Activated CD8-positive, alpha-beta memory T cell treated with anti-CD3 and anti-CD28 coated beads, Interleukin-2, amount 50 U/mL, for 4 hours (primary cell): ENCODE measurements at regions not wholly inside any gene's neighbourhood (a gene's known extent, or its start where the extent isn't known, plus 50 kb on each side); places are given as distances from the start of the nearest gene placed in this dataset.

Experiments used
- DNase-seq: peaks from one replicate; pipeline ENCODE4 v3.0.0-alpha.2; 2020

DNA sequence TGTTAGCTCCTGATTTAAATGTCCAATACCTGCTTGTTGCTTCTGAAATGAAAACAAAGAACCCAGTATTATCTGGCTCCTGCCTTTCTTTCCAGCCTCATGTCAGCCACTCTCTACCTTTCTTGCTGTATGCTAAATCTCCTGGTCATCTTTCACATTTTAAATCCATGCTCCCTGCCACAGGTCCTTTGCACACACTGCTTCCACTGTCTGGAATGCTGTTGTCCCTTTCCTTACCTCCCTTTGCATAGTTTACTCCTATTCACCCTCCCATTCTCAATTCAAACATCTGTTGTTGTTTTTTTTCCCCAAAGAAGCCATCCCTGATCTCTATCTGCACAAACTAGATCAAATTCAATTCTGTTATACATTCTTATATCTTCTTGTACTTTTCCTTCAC is 97.0 kb upstream of the NR4A3 start:
- DNase-seq = no peak

DNA sequence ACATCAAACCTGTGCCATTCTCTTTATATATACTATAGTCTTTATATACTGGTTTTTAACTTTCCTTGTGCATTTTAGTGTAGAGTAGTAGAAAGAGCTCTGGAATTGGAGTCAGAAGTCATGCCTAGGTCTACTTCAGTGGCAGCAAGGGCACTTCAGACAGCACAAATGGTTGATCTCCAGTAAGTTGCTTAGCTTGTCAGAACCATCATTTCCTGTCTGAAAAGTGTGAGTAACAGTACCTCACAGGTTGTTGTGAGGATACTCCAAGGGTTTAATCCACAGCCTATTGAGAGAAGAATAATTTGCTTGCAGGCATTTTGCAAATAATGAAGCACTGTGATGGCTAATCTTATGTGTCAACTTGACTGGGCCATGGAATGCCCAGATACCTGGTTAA is 95.8 kb upstream of the NR4A3 start:
- no peak for DNase-seq

DNA sequence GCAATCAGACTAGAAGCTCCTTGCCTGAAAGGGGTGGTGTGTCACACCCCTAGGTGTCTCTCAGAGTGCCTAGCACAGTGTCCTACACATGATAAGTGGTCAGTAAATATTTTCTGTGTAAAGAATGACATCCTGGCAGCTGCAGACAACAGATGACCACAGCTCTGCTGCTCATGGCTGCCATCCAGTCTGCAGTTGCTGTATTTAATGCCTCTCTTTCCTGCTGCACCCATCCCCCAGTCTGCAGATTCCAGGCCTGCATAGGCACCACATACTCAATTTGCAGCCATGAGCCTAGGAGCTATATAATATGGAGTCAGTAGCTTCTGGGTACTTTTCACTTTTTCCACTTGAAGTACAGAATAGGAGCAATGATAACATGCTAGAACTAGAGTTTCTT is 94.9 kb upstream of the NR4A3 start:
- no peak for DNase-seq

DNA sequence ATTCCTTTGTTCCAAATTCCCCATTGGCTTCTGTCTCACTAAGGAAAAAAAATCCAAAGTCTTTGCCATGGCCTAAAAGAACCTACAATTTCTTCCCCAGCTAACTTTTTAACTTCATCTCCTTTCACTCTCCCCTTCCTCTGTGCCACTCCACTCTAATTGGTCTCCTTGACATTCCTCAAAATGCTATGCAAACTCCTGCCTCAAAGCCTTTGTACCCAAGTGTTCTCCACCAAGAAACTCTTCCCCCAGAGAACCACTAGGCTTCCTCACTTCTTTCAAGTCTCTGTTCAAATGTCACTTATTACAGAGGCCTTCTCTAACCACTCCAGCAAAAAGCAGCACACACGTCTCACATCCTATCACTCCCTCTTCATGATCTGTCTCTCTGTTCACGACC is 91.6 kb upstream of the NR4A3 start:
- no peak for DNase-seq

DNA sequence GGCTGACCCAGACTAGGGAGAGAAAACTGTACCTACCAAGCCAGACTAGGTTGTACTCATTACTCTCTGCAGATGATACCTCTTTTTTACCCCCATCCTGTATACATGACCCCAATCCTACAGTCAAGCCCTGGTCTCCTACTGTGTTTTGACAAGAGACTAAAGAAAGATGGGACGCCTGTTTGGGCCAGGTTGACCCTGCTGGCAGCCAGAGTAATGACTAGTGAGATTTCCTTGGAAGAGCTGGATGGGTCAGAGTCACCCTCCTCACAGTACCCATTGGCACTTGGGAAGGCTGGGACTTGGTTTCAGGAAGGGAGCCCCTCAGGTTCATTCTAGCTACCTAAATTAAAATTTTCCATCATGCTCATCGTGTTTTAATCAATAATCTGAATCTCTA is 89.7 kb upstream of the NR4A3 start:
- no peak for DNase-seq

DNA sequence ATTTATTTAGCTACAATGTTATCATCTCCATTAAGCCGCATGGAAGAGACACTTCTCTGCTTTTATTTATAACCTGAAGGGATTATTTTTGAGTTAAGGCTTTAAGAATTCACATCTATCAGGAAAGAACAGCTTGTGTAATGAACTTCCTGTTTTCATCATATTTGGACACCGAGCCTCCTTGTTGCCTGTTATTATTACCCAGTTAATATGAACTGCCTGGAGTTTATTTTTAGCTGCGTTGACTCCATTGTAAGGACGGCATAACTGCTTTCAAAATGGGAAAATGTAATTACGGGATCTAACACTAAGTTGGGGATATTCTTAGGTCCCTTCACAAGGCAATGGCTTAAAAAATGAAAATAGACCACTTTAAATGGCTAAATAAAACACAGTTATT is 89.0 kb upstream of the NR4A3 start:
- DNase-seq = no peak

DNA sequence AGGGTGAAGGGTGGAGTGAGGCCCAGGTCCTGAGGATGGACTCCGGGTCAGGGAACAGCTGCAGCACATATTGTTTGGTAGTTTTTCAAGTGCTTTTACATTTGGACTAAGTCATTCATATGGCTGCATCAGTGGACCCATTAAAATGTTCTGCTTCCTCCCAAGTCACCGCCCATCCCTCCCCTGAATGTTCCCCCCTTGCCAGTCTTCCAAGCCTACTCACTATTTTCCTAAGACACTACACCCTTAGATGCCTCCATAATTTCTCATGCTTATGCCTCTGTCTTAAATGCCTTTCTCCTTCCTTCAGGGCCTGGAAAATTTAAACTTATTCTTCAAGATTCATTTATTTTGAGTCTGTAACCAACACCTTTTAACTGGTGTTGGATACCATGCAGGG is 86.6 kb upstream of the NR4A3 start:
- DNase-seq = no peak

DNA sequence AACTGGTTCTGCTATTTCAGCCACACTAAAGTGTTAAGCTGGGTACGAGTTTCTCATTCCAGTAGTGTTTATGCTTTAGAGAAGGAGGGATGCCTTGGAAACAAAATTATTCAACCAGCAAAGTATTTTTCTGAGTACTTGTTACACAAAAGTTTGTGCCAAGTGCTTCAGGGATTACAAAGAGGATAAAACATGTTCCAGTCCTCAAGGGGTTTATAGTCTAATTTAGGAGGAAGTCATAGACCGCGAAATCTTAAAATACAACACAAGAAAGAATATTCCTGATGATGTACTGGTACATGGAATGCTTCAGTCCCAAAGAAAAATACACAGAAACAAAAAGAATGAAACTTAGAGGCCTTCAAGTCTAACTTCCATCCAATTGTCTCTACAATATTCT is 85.4 kb upstream of the NR4A3 start:
- no peak for DNase-seq

DNA sequence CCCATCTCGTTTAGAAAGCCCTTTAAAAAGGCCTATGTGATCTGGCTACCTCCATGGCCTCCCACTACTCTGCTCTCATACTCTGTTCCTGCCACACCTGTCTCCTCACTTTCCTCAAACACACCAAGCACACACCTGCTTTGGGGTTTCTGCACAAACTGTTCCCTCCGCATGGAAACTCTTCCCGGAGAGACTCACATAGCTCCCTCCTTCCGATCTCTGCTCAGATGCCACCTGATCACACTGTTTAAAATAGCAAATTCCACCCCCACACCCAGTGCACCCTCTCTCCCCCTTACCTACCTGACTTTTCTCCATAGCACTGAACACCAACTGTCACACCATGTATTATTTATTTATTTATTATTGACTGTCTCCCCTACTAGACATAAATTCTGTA is 84.0 kb upstream of the NR4A3 start:
- DNase-seq = no peak

DNA sequence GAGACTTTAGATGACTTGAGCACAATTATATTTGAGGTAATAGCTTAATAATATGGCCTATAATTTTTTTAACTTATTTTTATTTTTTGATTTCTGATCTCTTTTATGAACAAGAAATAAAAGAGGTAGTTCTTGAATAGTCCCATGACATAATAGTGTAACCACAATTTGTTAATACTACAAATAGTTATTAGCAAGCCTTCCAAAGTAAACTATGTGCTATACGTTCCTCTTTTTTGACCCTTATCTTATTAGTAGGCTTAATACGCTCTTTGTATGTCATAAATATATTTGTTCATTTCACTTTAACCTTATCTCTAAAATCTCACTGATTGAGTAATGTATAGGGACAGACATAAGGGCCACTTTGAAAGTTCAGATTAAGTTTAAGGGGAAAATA is 78.7 kb upstream of the NR4A3 start:
- no peak for DNase-seq

DNA sequence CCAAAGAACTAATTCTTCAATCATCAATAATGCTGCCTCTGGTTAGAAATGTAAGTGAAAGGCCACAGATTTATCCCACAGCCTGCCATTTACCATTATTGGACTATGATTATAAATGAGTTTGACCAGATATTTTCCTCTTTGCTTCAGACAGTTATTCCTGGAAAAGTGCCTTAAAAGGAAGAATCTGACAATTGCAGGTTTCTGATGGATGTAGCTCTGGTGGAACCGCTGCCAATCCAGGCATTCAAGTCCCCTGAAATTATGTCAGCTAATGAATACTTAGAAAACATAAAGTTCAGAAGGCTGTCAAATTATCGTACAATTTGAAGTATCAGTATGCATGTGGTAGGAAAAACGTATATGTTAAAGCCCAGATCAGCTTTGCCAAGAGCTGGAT is 78.2 kb upstream of the NR4A3 start:
- DNase-seq = no peak

DNA sequence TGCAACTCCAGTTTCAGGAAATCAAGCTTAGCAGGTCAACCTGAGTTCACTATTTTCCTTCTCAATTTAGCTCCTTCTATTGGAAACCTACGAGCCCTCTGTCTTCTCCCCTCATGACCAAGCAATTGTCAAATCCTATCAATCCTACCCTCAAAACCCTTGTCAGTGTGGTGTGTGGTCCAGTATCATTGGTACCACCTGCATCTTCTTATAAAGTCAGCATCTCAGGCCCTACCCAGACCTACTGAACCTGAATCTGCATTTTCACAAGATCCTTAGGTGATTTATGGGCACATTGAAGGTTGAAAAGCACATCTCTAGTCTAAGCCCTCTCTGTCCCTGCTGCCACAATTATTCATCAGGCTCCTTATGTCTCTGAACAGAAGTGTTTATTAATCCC is 77.6 kb upstream of the NR4A3 start:
- no peak for DNase-seq

DNA sequence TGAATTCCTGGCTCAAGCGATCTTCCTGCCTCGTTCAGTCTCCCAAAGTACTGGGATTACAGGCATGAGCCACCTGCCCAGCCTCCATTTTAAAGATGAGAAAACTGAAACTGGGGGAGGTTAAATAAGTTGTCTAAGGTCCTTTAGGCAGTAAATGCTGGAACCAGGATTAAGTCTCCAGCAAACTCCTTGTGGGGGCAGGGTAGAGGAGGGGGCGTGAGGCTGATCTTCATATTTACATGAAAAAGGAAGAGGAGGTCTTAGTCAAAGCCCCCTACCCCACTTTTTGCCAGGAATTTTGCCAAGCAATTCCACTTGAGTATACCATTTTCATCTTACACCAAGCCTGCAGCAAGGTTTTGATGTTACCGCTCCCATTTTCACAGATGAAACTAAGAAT is 76.6 kb upstream of the NR4A3 start:
- no peak for DNase-seq

DNA sequence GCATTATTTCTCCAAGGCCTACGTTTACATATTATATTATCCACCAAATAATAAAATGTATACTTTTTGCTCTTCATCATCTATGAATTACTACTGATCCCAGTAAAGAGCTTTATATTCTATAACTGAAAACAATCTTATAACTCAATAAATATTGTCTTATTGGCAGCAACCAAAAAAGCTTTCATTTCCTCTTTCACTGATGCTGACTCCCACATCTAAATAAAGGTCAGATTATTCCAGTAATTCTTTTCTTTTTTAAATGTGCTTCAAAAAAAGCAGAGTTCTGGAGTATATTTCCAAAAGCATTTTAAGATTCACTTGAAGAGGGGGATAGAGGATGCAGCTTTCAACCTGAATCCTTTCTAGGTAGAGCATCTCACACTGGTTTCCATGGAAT is 75.3 kb upstream of the NR4A3 start:
- DNase-seq = no peak

DNA sequence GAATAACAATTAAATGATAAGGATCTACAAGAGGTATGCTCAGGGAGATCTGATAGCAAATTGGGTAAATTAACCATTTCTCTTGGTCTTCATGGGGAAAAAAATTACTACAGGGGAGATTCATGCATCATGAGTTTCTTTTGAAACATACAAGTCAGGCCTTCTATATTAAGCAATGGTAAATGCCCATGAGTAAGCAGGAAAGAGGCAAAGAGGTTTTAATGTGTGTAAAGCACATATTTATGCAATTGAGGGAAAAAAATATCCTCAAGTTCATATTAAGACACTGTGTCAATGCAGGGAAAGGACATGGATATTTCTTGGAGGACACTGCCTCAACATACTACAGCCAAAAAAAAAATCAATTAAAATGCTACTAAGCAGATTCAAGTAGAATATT is 73.4 kb upstream of the NR4A3 start:
- no peak for DNase-seq

DNA sequence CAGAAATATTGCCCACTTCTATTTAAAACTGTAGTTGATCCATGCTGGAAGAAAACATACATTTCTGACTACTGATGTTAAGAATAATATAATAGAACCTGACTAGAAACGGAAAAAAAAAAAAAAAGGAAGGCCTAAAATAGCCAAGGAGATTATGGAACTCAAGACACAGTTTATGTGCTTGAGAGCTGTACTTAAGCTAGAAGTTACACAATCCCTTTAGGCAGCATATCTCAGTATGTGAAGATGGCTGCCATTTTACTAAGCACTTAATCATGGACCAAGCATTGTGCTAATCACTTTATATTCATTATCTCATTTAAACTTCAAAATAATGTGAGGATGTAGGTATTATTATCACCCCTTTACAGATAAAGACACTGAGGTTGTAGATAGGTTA is 73.0 kb upstream of the NR4A3 start:
- DNase-seq = no peak

DNA sequence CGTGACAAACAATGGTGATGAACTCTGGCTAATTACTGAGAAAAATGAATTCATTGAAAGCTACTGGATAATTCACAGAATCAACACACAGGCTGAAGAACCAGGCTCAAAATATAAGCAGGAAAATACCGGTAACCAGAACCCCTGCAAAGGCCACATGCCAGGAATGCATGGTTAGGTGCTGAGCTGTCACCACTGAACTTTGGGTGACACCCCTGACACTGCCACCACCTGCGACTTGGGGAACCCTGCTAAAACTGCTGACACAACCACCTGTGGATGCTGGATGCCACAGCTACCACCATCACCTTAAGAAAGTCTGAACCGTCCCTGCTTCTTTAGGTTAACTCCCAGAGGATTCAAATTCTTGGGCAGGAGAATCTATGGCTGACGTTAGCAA is 72.0 kb upstream of the NR4A3 start:
- no peak for DNase-seq

DNA sequence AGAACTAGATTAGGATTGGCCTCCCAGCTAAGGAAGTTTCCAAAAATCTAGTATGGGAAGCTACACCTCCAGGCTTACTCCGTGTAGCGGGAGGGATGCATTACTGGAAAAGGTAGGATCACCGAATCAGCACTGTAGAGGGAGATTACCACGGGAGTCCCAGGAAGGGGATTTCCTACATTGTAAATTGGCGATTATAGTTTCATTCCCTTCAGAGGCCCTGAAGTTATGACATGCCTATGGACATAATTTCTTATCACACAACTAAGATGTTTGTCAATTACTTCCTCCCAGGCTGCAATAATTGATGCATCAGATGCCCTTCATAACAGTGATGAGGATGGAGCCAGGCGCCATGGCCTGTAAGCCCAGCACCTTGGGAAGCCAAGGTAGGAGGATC is 71.2 kb upstream of the NR4A3 start:
- no peak for DNase-seq

DNA sequence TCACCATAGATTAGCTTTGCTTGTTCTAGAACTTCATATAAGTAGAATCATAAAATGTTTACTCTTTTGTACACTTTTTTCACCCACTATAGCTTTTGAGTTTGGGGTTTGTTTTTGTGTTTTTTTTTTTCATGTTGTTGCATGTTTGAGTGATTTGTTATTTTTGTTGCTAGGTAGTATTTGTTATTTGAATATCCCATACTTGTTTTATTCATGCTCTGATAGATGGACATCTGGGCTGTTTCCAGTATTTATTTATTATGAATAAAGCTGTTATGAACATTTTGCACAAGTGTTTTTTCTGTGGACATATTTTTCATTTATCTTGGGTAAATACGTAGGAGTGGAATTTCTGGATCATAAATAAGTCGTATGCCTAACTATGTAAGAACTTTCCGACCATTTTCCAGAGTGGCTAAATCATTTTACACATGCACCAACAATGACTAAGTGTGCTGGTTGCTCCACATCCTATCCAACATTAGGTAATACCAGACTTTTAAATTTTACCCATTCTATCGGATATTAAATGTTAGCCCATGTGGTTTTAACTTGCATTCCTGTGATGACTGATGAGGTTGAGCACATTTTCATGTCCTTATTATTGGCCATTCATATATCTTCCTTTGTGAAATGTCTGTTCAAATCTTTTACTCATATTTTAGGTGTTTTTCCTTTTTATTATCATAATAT is 69.1 kb upstream of the NR4A3 start:
- DNase-seq = no peak

DNA sequence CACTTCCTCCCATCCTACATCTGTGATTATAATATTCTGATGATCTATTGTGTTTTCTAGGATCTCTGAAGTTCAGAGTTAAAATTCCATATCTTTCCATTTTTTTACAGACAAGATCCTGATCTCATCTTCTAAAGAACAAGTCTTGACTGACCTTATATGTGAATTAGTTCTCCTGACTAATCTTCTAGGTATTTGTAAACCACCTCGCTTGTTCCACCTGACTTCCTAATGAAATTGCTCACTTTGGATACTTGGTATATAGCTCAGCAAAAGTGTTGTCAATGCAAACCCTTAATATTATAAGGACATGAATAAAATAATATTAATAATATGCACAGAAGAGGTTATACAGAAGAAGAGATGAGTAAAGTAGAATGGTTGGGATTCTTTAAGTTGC is 68.2 kb upstream of the NR4A3 start:
- DNase-seq = no peak

DNA sequence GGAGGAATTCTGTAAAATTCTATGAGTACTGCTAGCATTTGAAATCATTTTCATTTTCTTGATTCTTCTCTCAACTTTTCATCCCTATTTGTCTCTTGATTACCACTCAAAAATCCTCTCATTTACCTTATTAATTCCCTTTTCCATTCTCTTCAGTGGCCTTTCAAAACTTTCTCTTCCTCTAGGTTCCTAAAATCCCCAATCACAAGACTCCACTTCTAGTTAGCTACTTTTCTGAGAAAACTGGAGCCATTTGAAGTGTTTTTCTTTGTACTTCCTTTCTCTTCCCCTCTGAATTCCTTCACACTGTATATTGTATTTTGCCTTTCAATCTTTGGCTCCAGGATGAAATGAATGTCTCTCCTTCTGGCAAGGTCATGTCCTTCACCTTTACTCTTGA is 61.3 kb upstream of the NR4A3 start:
- no peak for DNase-seq

DNA sequence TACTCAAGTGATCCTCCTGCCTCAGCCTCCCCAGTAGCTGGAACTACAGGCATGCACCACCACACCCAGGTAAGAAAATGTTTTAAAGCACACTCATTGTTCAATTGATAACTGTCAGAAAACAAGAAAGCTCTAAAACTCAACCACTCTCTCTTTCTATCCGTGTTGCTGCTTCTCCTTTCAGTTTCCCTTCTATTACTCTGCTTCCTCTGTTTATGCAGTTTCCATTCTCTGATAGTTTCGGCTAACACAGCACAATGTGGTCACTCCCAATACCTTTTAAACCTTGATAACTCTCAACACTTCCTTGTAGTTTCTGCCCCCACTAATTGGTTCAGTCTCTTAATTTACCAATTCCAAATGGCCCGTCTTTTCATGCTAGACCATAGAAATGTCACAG is 59.2 kb upstream of the NR4A3 start:
- no peak for DNase-seq
